IMR-90 (cell line): ENCODE measurements at regions not wholly inside any gene's neighbourhood (a gene's known extent, or its start where the extent isn't known, plus 50 kb on each side); places are given as distances from the start of the nearest gene placed in this dataset.

Source experiments
- ATAC-seq: fragments of 200-7000 bp; cut with Tn5 transposase; 2 replicates; pipeline ENCODE4 v1.9.1; 2020; ENCODE audit warnings: low read depth, mild to moderate bottlenecking, moderate library complexity
- BruUV-seq: library from RNA; stranded (reverse); fragments of 400-500 nt; replicated peaks from 2 replicates; lab custom pipeline; 2021; lab: Mats Ljungman, UMichigan
- CTCF ChIA-PET: fragments of 300-600 bp; formaldehyde crosslinking; extraction: SDS; loops from one replicate; lab custom pipeline; 2021; ENCODE audit warnings: antibody characterized with exemption; lab: Yijun Ruan, JAX
- POLR2A ChIA-PET: fragments of 300-600 bp; sonication (Branson Sonifier 250); formaldehyde crosslinking; loops from one replicate; lab custom pipeline; 2022; ENCODE audit warnings: antibody characterized with exemption; ENCODE audit not compliant: unreplicated experiment; lab: Charles Lee
- DNase-seq: peaks from one replicate; pipeline ENCODE4 v3.0.0; 2013
- H2AFZ ChIP-seq: replicated peaks from 2 replicates; pipeline ENCODE3; 2013; ENCODE audit warnings: low read length, mild to moderate bottlenecking; ENCODE audit not compliant: poor library complexity
- H2AK5ac ChIP-seq: 2 replicates; pipeline ENCODE4 v1.6.1; 2013; ENCODE audit warnings: low read depth, low read length, inconsistent platforms
- H2AK9ac ChIP-seq: replicated peaks from 2 replicates; pipeline ENCODE3; 2013; ENCODE audit warnings: mild to moderate bottlenecking, low read depth, low read length, moderate library complexity; ENCODE audit not compliant: poor library complexity
- H2BK120ac ChIP-seq: 2 replicates; pipeline ENCODE4 v1.6.1; 2013; ENCODE audit warnings: low read depth, low read length, inconsistent platforms
- H2BK15ac ChIP-seq: 3 replicates; pipeline ENCODE4 v1.6.1; 2013; ENCODE audit warnings: low read depth, low read length, inconsistent platforms
- H2BK20ac ChIP-seq: 2 replicates; pipeline ENCODE4 v1.6.1; 2013; ENCODE audit warnings: low read depth, mild to moderate bottlenecking, inconsistent platforms, low read length, moderate library complexity
- H2BK5ac ChIP-seq: 2 replicates; pipeline ENCODE4 v1.6.1; 2013; ENCODE audit warnings: mild to moderate bottlenecking, low read depth, low read length, inconsistent platforms; ENCODE audit not compliant: poor library complexity, severe bottlenecking
- H3K14ac ChIP-seq: replicated peaks from 2 replicates; pipeline ENCODE4 v1.6.1; 2013; ENCODE audit warnings: low read depth, low read length, inconsistent platforms
- H3K18ac ChIP-seq: 2 replicates; pipeline ENCODE4 v1.6.1; 2013; ENCODE audit warnings: low read depth, low read length, control low read depth
- H3K23ac ChIP-seq: 2 replicates; pipeline ENCODE4 v1.6.1; 2013; ENCODE audit warnings: low read depth, low read length, inconsistent platforms
- H3K27ac ChIP-seq: 2 replicates; pipeline ENCODE4 v1.5.1; 2013; ENCODE audit warnings: mild to moderate bottlenecking, control low read depth, low read length; ENCODE audit not compliant: insufficient read depth
- H3K27me3 ChIP-seq: 2 replicates; pipeline ENCODE4 v1.6.1; 2013; ENCODE audit warnings: low read length; ENCODE audit not compliant: control insufficient read depth, insufficient read depth
- H3K36me3 ChIP-seq: 2 replicates; pipeline ENCODE4 v1.6.1; 2013; ENCODE audit warnings: low read length, mixed read lengths; ENCODE audit not compliant: control insufficient read depth, insufficient read depth
- H3K4ac ChIP-seq: 2 replicates; pipeline ENCODE4 v1.6.1; 2013; ENCODE audit warnings: low read depth, low read length, inconsistent platforms
- H3K4me1 ChIP-seq: 2 replicates; pipeline ENCODE4 v1.6.1; 2013; ENCODE audit warnings: low read length, mixed read lengths; ENCODE audit not compliant: control insufficient read depth, insufficient read depth
- H3K4me2 ChIP-seq: 2 replicates; pipeline ENCODE4 v1.6.1; 2013; ENCODE audit warnings: low read depth, mild to moderate bottlenecking, control low read depth, low read length, moderate library complexity
- H3K4me3 ChIP-seq: 2 replicates; pipeline ENCODE4 v1.5.1; 2013; ENCODE audit warnings: low read depth, mild to moderate bottlenecking, control low read depth, low read length, moderate library complexity; ENCODE audit not compliant: insufficient read depth
- H3K56ac ChIP-seq: 2 replicates; pipeline ENCODE4 v1.6.1; 2013; ENCODE audit warnings: low read length, inconsistent platforms; ENCODE audit not compliant: insufficient read depth; ENCODE audit errors: extremely low read depth
- H3K79me1 ChIP-seq, 2 experiments: 2 replicates each; pipeline ENCODE4 v1.6.1; 2013; ENCODE audit warnings: low read length in 2 of 2, inconsistent platforms in 1 of 2, low read depth in 1 of 2
- H3K9ac ChIP-seq: 2 replicates; pipeline ENCODE4 v1.6.1; 2013; ENCODE audit warnings: low read depth, low read length, control low read depth
- H3K9me1 ChIP-seq: 2 replicates; pipeline ENCODE4 v1.6.1; 2013; ENCODE audit warnings: low read length, inconsistent platforms; ENCODE audit not compliant: insufficient read depth
- H3K9me3 ChIP-seq: 2 replicates; pipeline ENCODE4 v1.6.1; 2013; ENCODE audit warnings: low read length; ENCODE audit not compliant: control insufficient read depth, insufficient read depth
- H4K20me1 ChIP-seq: 2 replicates; pipeline ENCODE4 v1.6.1; 2013; ENCODE audit warnings: low read length, inconsistent platforms; ENCODE audit not compliant: insufficient read depth
- H4K5ac ChIP-seq: 2 replicates; pipeline ENCODE4 v1.6.1; 2013; ENCODE audit warnings: mild to moderate bottlenecking, low read depth, low read length, control low read depth
- H4K8ac ChIP-seq, 2 experiments: 2 replicates each; pipeline ENCODE4 v1.6.1; 2013; ENCODE audit warnings: low read depth in 2 of 2, low read length in 2 of 2, control low read depth in 1 of 2, inconsistent platforms in 1 of 2
- H4K91ac ChIP-seq: 2 replicates; pipeline ENCODE4 v1.6.1; 2013; ENCODE audit warnings: low read depth, low read length, inconsistent platforms; ENCODE audit not compliant: insufficient read depth
- BHLHE40 ChIP-seq: fragments of 150-350 bp; IDR thresholded peaks from 2 replicates; pipeline ENCODE4 v1.6.1; 2016; ENCODE audit warnings: mild to moderate bottlenecking, low read depth, low read length
- CEBPB ChIP-seq: IDR thresholded peaks from 2 replicates; pipeline ENCODE4 v1.6.1; 2012; ENCODE audit warnings: low read depth, low read length, improper control_type of control experiment
- CHD1 ChIP-seq: IDR thresholded peaks from 2 replicates; pipeline ENCODE4 v1.6.1; 2012; ENCODE audit warnings: low read depth, low read length, improper control_type of control experiment
- CTCF ChIP-seq: conservative IDR thresholded peaks from 2 replicates; pipeline ENCODE4 v1.5.1; 2012; ENCODE audit warnings: mild to moderate bottlenecking, low read depth, low read length, improper control_type of control experiment
- ELK1 ChIP-seq: fragments of 150-350 bp; IDR thresholded peaks from 2 replicates; pipeline ENCODE4 v1.6.1; 2016; ENCODE audit warnings: low read depth, mild to moderate bottlenecking, low read length, moderate library complexity, borderline replicate concordance
- FOS ChIP-seq: fragments of 150-350 bp; IDR thresholded peaks from 2 replicates; pipeline ENCODE4 v1.6.1; 2016; ENCODE audit warnings: low read depth, low read length
- MAFK ChIP-seq: IDR thresholded peaks from 2 replicates; pipeline ENCODE4 v1.6.1; 2012; ENCODE audit warnings: low read depth, low read length, improper control_type of control experiment
- MXI1 ChIP-seq: IDR thresholded peaks from 2 replicates; pipeline ENCODE4 v1.6.1; 2012; ENCODE audit warnings: low read depth, mild to moderate bottlenecking, low read length, moderate library complexity, borderline replicate concordance
- POLR2A ChIP-seq: IDR thresholded peaks from 2 replicates; pipeline ENCODE4 v1.6.1; 2012; ENCODE audit warnings: mild to moderate bottlenecking, low read depth, low read length
- RAD21 ChIP-seq: IDR thresholded peaks from 2 replicates; pipeline ENCODE4 v1.6.1; 2012; ENCODE audit warnings: low read length, improper control_type of control experiment
- RFX5 ChIP-seq: IDR thresholded peaks from 2 replicates; pipeline ENCODE4 v1.8.0; 2012; ENCODE audit warnings: low read depth, mild to moderate bottlenecking, low read length, moderate library complexity
- SMC3 ChIP-seq: fragments of 150-350 bp; IDR thresholded peaks from 2 replicates; pipeline ENCODE4 v1.6.1; 2016; ENCODE audit warnings: low read depth, mild to moderate bottlenecking, antibody characterized with exemption, low read length, moderate library complexity
- USF2 ChIP-seq: fragments of 150-350 bp; IDR thresholded peaks from 2 replicates; pipeline ENCODE4 v1.6.1; 2017; ENCODE audit warnings: mild to moderate bottlenecking, antibody characterized with exemption, low read length, low read depth
- WGBS, 2 experiments: methylation state at CpG; one replicate each; pipeline versions ENCODE4 v1.1.5 to v1.1.7; 2013; ENCODE audit warnings: missing lambda C conversion rate in 2 of 2; ENCODE audit not compliant: insufficient read length in 1 of 2; ENCODE audit errors: extremely low coverage in 2 of 2; 5-methylcytosine and 5-hydroxymethylcytosine counted together
- dilution Hi-C: fragments of 300-500 bp; cut with HindIII; formaldehyde crosslinking; loops from one replicate; pipeline ENCODE4 v1.14.3; 2018; ENCODE audit warnings: low sequenced_read_pairs; ENCODE audit not compliant: unreplicated experiment
- in situ Hi-C: fragments of 300-500 bp; cut with MboI; formaldehyde crosslinking; loops from 3 replicates; pipeline ENCODE4 v1.14.3; 2019; ENCODE audit warnings: low sequenced_read_pairs, inconsistent platforms, mixed read lengths
- intact Hi-C: fragments of 100-400 bp; cut with micrococcal nuclease; formaldehyde crosslinking; loops from 2 replicates; pipeline ENCODE4 v1.10.0; 2022

- H2BK20ac ChIP-seq: no peak overlapping the region
- H3K27ac ChIP-seq: no peak overlapping the region
- H4K8ac ChIP-seq: no peak overlapping the region
- no peak overlapping the region for H3K4me2 ChIP-seq
- WGBS, 2 experiments: no CpG with 5 or more reads among the region's 5 CpGs
- no peak overlapping the region for H2AFZ ChIP-seq
- TF ChIP-seq RFX5: no peak
- no peak for TF ChIP-seq CHD1
- TF ChIP-seq MXI1: no peak
- no peak for TF ChIP-seq CTCF
- TF ChIP-seq USF2: no peak
- no peak for TF ChIP-seq CEBPB
- no peak for TF ChIP-seq MAFK
- no peak for TF ChIP-seq RAD21
- no peak for TF ChIP-seq ELK1
- TF ChIP-seq BHLHE40: no peak
- no peak for TF ChIP-seq SMC3
- no peak for TF ChIP-seq POLR2A
- no peak for TF ChIP-seq FOS
- H3K9me3 ChIP-seq: peaks cover 8% of the 10 kb centered on the region
- dilution Hi-C loops (no loop called here), in situ Hi-C loops (no loop called here), intact Hi-C loops (no loop called here)
- no peak overlapping the region for H4K5ac ChIP-seq
- H2BK120ac ChIP-seq: no peak overlapping the region
- no peaks in the 10 kb centered on the region for H3K79me1 ChIP-seq
- no peak overlapping the region for H3K56ac ChIP-seq
- H2BK5ac ChIP-seq: no peak overlapping the region
- H3K9me1 ChIP-seq: no peaks in the 10 kb centered on the region
- no peak overlapping the region for H3K23ac ChIP-seq
- H2AK9ac ChIP-seq: no peak overlapping the region
- H3K18ac ChIP-seq: no peak overlapping the region
- H4K91ac ChIP-seq: no peak overlapping the region
- no peak overlapping the region for H2BK15ac ChIP-seq
- DNase-seq (no peak), ATAC-seq (no peak)
- no peak overlapping the region for H2AK5ac ChIP-seq
- H4K20me1 ChIP-seq: no peaks in the 10 kb centered on the region
- ChIA-PET CTCF (no interaction called here), POLR2A (no interaction called here)
- no peak overlapping the region for H3K9ac ChIP-seq
- H3K4me1 ChIP-seq: no peaks in the 10 kb centered on the region; the same call in 1 of the 2 replicates
- H3K14ac ChIP-seq: no peak overlapping the region
- H3K4me3 ChIP-seq: no peak overlapping the region
- H3K27me3 ChIP-seq: no peaks in the 10 kb centered on the region
- BruUV-seq: no TSS peak
- no peaks in the 10 kb centered on the region for H3K36me3 ChIP-seq
- H3K4ac ChIP-seq: no peak overlapping the region
These were observed 390.8 kb upstream of the BOD1L1 start for GRCh38 chr4:14018191-14018853.
